Central memory CD8-positive, alpha-beta T cell (primary cell): ENCODE measurements at regions not wholly inside any gene's neighbourhood (a gene's known extent, or its start where the extent isn't known, plus 50 kb on each side); places are given as distances from the start of the nearest gene placed in this dataset.

Experiments used
- ATAC-seq: fragments of 150-1000 bp; cut with Tn5 transposase; replicated peaks from 2 replicates; pipeline ENCODE4 v1.10.0; 2022; ENCODE audit warnings: mild to moderate bottlenecking, moderate FRiP score, moderate number of reproducible peaks; ENCODE audit not compliant: poor library complexity, severe bottlenecking; ENCODE audit errors: extremely low read depth
- DNase-seq, 2 donors: peaks; one replicate each; pipeline ENCODE4 v3.0.0; 2021; ENCODE audit warnings: low spot score in 2 of 2
- H3K27ac Mint-ChIP-seq: one replicate; pipeline ENCODE4 v1.8.0; 2022; ENCODE audit warnings: low read depth, mild to moderate bottlenecking, moderate library complexity, mixed read lengths
- H3K27me3 Mint-ChIP-seq: one replicate; pipeline ENCODE4 v1.8.0; 2022; ENCODE audit warnings: mixed read lengths
- H3K36me3 Mint-ChIP-seq: one replicate; pipeline ENCODE4 v1.8.0; 2022; ENCODE audit warnings: mild to moderate bottlenecking, moderate library complexity, mixed read lengths; ENCODE audit not compliant: insufficient read depth
- H3K4me1 Mint-ChIP-seq: one replicate; pipeline ENCODE4 v1.8.0; 2022; ENCODE audit warnings: mixed read lengths
- H3K4me3 Mint-ChIP-seq: one replicate; pipeline ENCODE4 v1.8.0; 2022; ENCODE audit warnings: mild to moderate bottlenecking, moderate library complexity, mixed read lengths
- H3K9me3 Mint-ChIP-seq: one replicate; pipeline ENCODE4 v1.8.0; 2022; ENCODE audit warnings: mixed read lengths

DNA sequence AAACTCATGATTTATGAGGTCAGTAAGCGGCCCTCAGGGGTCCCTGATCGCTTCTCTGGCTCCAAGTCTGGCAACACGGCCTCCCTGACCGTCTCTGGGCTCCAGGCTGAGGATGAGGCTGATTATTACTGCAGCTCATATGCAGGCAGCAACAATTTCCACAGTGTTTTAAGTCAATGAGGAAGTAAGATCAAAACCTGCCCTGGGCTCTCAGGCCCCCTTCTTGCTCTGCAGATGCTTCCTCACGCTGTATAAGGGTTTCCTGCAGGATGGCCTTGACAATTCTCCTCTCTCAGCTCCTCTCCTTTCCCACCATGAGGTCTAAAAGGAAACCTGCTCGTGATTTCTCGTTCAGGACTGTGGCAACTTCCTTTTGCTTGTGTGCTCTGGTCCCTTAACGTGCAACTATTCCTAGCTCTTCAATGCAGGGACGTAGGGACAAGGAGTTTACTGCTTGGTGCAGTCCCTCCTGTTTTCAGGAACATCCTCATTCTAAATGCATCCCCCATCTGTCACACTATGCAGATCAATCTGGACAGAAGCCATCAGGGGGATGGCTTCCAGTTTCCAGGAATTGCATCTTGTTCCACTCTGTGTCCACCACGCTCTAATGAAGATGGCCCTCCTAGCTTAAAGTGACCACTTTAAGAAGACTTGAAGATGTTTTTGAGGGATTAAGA is 64.3 kb upstream of the IGLL5 start:
- H3K27ac Mint-ChIP-seq = peak overlapping the region; percentile 82
- peaks cover 80% of the 10 kb centered on the region for H3K4me1 Mint-ChIP-seq
- H3K9me3 Mint-ChIP-seq = no peaks in the 10 kb centered on the region
- ATAC-seq (no peak), DNase-seq (no peak)
- no peaks in the 10 kb centered on the region for H3K27me3 Mint-ChIP-seq
- peak overlapping the region; percentile 55 for H3K4me3 Mint-ChIP-seq
- H3K36me3 Mint-ChIP-seq = peaks cover 3% of the 10 kb centered on the region

DNA sequence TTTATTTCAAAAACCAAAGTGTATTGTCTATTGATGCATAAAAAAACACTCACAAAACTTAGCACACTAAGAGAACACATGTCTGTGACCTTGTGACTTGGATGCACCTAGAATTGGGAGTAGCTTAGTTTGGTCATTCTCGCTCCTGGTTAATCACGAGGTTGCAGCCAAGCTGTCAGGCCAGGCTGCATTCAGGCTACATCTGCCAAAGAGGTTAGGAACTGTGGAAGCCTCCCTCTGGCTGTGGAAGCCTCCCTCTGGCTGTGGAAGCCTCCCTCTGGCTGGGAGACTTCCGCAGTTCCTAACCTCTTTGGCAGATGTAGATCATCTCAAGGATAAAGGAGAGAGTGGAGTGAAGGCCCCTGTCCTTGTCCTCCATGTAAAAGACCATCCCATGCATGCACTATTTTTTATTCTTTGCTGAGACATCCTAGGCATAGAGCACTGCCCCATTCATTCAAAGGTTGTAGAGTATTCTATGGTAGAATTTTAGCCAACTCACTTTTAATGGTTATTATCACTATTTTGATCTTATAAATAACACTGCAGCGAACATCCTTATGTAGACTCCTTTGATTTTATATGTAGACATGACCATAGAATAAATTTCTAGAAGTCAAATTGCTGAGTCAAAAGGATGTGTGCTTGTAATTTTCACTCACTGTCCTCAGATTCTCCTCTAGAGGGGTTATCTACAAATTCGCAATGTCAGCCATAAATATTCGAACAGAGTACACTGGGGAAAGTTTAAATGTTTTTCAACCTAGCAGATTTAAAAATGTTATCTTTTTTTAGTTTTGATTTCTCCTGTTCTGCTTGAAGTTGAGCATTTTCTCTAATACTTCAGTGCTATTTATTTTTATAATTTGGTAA is 63.0 kb upstream of the IGLL5 start:
- Mint-ChIP-seq H3K27ac (no peak overlapping the region), H3K4me1 (peaks cover 74% of the 10 kb centered on the region), H3K9me3 (no peaks in the 10 kb centered on the region)

GRCh38 chr22:22825213-22825593 is 62.4 kb upstream of the IGLL5 start:
- Mint-ChIP-seq H3K27me3 (no peaks in the 10 kb centered on the region), H3K27ac (peak overlapping the region; percentile 25), H3K9me3 (no peaks in the 10 kb centered on the region), H3K4me1 (peaks cover 68% of the 10 kb centered on the region), H3K36me3 (no peaks in the 10 kb centered on the region), H3K4me3 (no peak overlapping the region)
- no peak for ATAC-seq
- DNase-seq = no peak

More for the DNA sequence above, 63.0 kb upstream of the IGLL5 start:
- H3K27me3 Mint-ChIP-seq = no peaks in the 10 kb centered on the region
- DNase-seq (no peak), ATAC-seq (no peak)
- H3K4me3 Mint-ChIP-seq = no peak overlapping the region
- H3K36me3 Mint-ChIP-seq = no peaks in the 10 kb centered on the region

GRCh38 chr22:22827187-22827939 is 60.3 kb upstream of the IGLL5 start:
- no peaks in the 10 kb centered on the region for H3K27me3 Mint-ChIP-seq
- H3K27ac Mint-ChIP-seq = no peak overlapping the region
- no peaks in the 10 kb centered on the region for H3K36me3 Mint-ChIP-seq
- ATAC-seq (no peak), DNase-seq (no peak)
- H3K9me3 Mint-ChIP-seq = no peaks in the 10 kb centered on the region
- H3K4me1 Mint-ChIP-seq = peaks cover 46% of the 10 kb centered on the region
- no peak overlapping the region for H3K4me3 Mint-ChIP-seq

DNA sequence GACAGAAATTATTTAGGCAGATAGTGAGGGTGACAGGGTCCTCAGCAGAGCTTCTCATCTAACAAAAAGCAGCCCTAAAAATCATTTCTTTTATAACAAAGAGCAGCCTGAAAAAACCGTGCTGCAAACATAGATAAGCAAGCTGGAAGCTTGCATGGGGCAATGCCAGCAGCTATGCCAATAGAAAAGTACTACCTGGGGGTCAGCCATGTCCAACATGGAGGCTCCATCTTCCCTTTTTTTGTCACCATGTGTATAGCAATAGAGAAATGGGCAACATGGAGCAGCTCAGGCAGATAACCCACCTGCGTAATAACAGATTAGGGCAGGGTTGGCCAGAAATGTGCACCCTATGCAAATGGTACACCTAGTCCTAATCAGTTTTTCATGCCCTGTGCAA is 57.4 kb upstream of the IGLL5 start:
- Mint-ChIP-seq H3K27ac (no peak overlapping the region), H3K9me3 (no peaks in the 10 kb centered on the region), H3K27me3 (no peaks in the 10 kb centered on the region), H3K36me3 (peaks cover 1% of the 10 kb centered on the region), H3K4me3 (no peak overlapping the region), H3K4me1 (peaks cover 27% of the 10 kb centered on the region)
- ATAC-seq (no peak), DNase-seq (no peak)

DNA sequence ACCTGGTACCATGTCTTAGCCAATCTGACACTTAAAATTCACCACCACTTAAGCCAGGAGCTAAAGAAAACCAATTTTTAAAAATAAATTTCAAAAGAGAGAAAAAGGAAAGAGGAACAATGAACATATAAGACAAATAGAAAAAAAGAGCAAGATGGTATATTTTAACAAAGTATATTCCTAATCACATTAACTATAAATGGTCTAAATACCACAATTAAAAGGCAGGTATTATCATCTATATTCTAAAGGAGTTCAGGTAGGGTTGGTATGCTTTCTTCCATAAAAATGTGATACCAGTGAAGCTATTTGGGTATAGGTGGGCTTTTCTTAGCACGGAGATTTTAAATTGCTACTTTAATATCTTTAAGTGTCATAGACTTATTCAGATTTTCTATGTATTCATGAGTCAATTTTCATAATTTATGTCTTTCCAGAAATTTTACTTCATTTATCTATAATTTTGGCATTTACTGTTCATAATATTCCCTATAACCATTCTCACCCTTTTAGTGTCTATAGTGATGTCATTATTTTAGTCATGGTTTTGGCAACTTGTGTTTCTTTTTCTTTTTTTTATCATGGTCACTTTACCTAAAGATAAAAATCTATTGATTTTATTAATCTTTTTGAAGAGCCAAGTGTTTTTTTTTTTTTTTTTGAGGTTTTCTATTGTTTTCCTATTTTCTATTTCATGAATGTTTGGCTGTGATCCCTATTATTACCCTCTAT is 56.5 kb upstream of the IGLL5 start:
- no peak for ATAC-seq
- H3K9me3 Mint-ChIP-seq = no peaks in the 10 kb centered on the region

GRCh38 chr22:22833059-22833458 is 54.6 kb upstream of the IGLL5 start:
- peaks cover 11% of the 10 kb centered on the region for H3K4me1 Mint-ChIP-seq
- no peaks in the 10 kb centered on the region for H3K9me3 Mint-ChIP-seq
- no peak for ATAC-seq
- H3K36me3 Mint-ChIP-seq = peaks cover 1% of the 10 kb centered on the region
- H3K4me3 Mint-ChIP-seq = no peak overlapping the region
- no peaks in the 10 kb centered on the region for H3K27me3 Mint-ChIP-seq
- H3K27ac Mint-ChIP-seq = peak overlapping the region; percentile 11
- no peak for DNase-seq

More for the DNA sequence above, 56.5 kb upstream of the IGLL5 start:
- H3K27ac Mint-ChIP-seq = no peak overlapping the region
- no peak overlapping the region for H3K4me3 Mint-ChIP-seq
- H3K4me1 Mint-ChIP-seq = peaks cover 19% of the 10 kb centered on the region
- DNase-seq = no peak
- no peaks in the 10 kb centered on the region for H3K27me3 Mint-ChIP-seq
- peaks cover 1% of the 10 kb centered on the region for H3K36me3 Mint-ChIP-seq

GRCh38 chr22:22833488-22833887 is 54.1 kb upstream of the IGLL5 start:
- Mint-ChIP-seq H3K4me1 (peaks cover 15% of the 10 kb centered on the region), H3K27me3 (no peaks in the 10 kb centered on the region), H3K4me3 (no peak overlapping the region), H3K36me3 (peaks cover 1% of the 10 kb centered on the region), H3K9me3 (no peaks in the 10 kb centered on the region), H3K27ac (peak overlapping the region; percentile 11)
- DNase-seq (no peak), ATAC-seq (no peak)

DNA sequence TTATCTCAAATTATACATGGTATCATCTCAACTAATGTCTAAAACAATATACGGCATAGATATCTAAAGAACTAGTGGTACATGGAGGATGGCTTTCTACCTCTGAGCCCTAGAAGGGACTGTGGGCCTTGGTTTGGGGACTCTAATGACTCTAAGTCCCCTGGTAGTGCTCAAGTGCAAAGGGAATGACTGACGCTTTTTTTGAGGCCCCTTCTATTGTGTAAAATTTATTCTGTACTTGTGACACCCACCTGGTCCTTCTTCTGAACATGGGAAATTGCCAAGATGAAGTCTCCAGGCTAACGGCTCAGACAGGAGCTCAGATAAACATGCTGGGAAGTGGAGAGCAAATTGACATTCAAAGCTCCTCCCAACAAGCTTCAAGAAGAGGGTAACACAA is 53.4 kb upstream of the IGLL5 start:
- Mint-ChIP-seq H3K36me3 (peaks cover 1% of the 10 kb centered on the region), H3K27ac (no peak overlapping the region), H3K9me3 (no peaks in the 10 kb centered on the region), H3K4me1 (peaks cover 16% of the 10 kb centered on the region), H3K4me3 (no peak overlapping the region), H3K27me3 (no peaks in the 10 kb centered on the region)
- DNase-seq (no peak), ATAC-seq (no peak)

- Mint-ChIP-seq H3K9me3 (no peaks in the 10 kb centered on the region), H3K4me3 (no peak overlapping the region), H3K4me1 (peaks cover 16% of the 10 kb centered on the region), H3K27ac (no peak overlapping the region), H3K36me3 (peaks cover 1% of the 10 kb centered on the region), H3K27me3 (no peaks in the 10 kb centered on the region)
- no peak for DNase-seq
- no peak for ATAC-seq
Observed at GRCh38 chr22:22834783-22835182, 52.8 kb upstream of the IGLL5 start.

- H3K27me3 Mint-ChIP-seq = no peaks in the 10 kb centered on the region
- DNase-seq (no peak), ATAC-seq (no peak)
- H3K4me1 Mint-ChIP-seq = peaks cover 16% of the 10 kb centered on the region
- H3K4me3 Mint-ChIP-seq = no peak overlapping the region
- no peak overlapping the region for H3K27ac Mint-ChIP-seq
- no peaks in the 10 kb centered on the region for H3K9me3 Mint-ChIP-seq
- H3K36me3 Mint-ChIP-seq = peaks cover 1% of the 10 kb centered on the region
Observed at GRCh38 chr22:22835242-22835641, 52.4 kb upstream of the IGLL5 start.

DNA sequence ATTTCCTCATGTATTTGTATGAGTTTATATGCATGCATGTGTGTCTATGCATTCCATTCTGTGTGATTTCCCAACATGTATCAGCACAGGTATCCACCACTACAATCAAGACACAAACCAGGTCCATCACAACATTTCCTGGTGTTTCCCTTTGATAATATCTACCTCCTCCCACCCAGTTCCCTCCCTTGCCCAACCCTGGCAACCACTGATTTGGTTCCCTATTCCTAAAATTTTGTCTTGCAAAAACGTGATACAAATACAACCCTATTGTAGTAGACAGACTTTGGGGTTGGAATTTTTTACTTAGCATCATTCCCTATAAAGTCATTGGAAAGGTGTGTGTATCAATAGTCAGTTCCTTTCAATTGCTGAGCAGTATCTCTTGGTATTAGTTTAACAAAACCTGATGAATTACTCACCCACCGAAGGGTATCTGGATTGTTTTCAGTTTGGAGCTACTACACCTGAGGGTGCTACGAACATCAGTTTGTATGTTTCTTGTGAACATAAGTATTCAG is 51.8 kb upstream of the IGLL5 start:
- no peaks in the 10 kb centered on the region for H3K9me3 Mint-ChIP-seq
- no peak overlapping the region for H3K27ac Mint-ChIP-seq
- DNase-seq (no peak), ATAC-seq (no peak)
- peaks cover 16% of the 10 kb centered on the region for H3K4me1 Mint-ChIP-seq
- H3K36me3 Mint-ChIP-seq = peaks cover 1% of the 10 kb centered on the region
- no peak overlapping the region for H3K4me3 Mint-ChIP-seq
- no peaks in the 10 kb centered on the region for H3K27me3 Mint-ChIP-seq
